HEK293 (cell line): ENCODE measurements at regions not wholly inside any gene's neighbourhood (a gene's known extent, or its start where the extent isn't known, plus 50 kb on each side); places are given as distances from the start of the nearest gene placed in this dataset.

Experiments
- CTCF ChIA-PET: fragments of 350-600 bp; formaldehyde crosslinking; extraction: SDS; loops from one replicate; lab custom pipeline; 2021; ENCODE audit warnings: antibody characterized with exemption; lab: Yijun Ruan, JAX
- POLR2A ChIA-PET: fragments of 300-600 bp; formaldehyde crosslinking; extraction: SDS; loops from one replicate; lab custom pipeline; 2020; ENCODE audit warnings: antibody characterized with exemption, inconsistent platforms; lab: Yijun Ruan, JAX
- H3K27ac ChIP-seq: fragments of 200-500 bp; sonication (Bioruptor generic); 2 replicates; pipeline ENCODE4 v1.5.1; 2014; ENCODE audit warnings: low read depth, low read length, control low read depth, inconsistent platforms; ENCODE audit errors: extremely low read depth
- H3K36me3 ChIP-seq, 2 experiments: fragments of 200-500 bp in 1 of 2; sonication (Bioruptor generic) in 1 of 2; 1 replicate in 1 of 2; 2 replicates in 1 of 2; pipeline ENCODE4 v1.5.1; 2014 to 2017; ENCODE audit warnings: inconsistent platforms in 2 of 2, low read length in 2 of 2; ENCODE audit not compliant: control insufficient read depth in 2 of 2, insufficient read depth in 1 of 2
- H3K4me1 ChIP-seq: fragments of 200-500 bp; sonication (Bioruptor generic); 2 replicates; pipeline ENCODE4 v1.5.1; 2014; ENCODE audit warnings: mild to moderate bottlenecking, low read length, inconsistent platforms; ENCODE audit not compliant: control insufficient read depth, insufficient read depth
- H3K4me3 ChIP-seq: 2 replicates; pipeline ENCODE4 v1.5.1; 2011; ENCODE audit warnings: low read depth, mild to moderate bottlenecking, control low read depth, low read length, moderate library complexity
- H3K9me3 ChIP-seq: fragments of 200-500 bp; sonication (Bioruptor generic); 2 replicates; pipeline ENCODE4 v1.5.1; 2014; ENCODE audit warnings: low read depth, low read length, inconsistent platforms; ENCODE audit not compliant: control insufficient read depth, insufficient read depth
- GFI1B ChIP-seq: fragments of 450-650 bp; formaldehyde crosslinking; IDR thresholded peaks from 2 replicates; pipeline ENCODE4 v1.5.1; 2016; ENCODE audit warnings: missing biosample characterization, missing genetic modification characterization
- KLF10 ChIP-seq: fragments of 450-650 bp; IDR thresholded peaks from 2 replicates; pipeline ENCODE4 v1.5.1; 2018; ENCODE audit warnings: missing biosample characterization, mild to moderate bottlenecking, missing genetic modification characterization
- KLF16 ChIP-seq: fragments of 450-650 bp; formaldehyde crosslinking; IDR thresholded peaks from 2 replicates; pipeline ENCODE4 v1.5.1; 2017; ENCODE audit warnings: missing biosample characterization, missing genetic modification characterization
- PRDM10 ChIP-seq: fragments of 450-650 bp; formaldehyde crosslinking; IDR thresholded peaks from 2 replicates; pipeline ENCODE4 v1.5.1; 2016; ENCODE audit warnings: missing biosample characterization, missing genetic modification characterization
- REPIN1 ChIP-seq: fragments of 450-650 bp; formaldehyde crosslinking; IDR thresholded peaks from 2 replicates; pipeline ENCODE4 v1.5.1; 2017; ENCODE audit warnings: missing biosample characterization, missing genetic modification characterization, low read depth
- SALL2 ChIP-seq: fragments of 450-650 bp; formaldehyde crosslinking; IDR thresholded peaks from 2 replicates; pipeline ENCODE4 v1.5.0; 2017; ENCODE audit warnings: missing biosample characterization, mild to moderate bottlenecking, missing genetic modification characterization, borderline replicate concordance
- ZFHX2 ChIP-seq: fragments of 450-650 bp; formaldehyde crosslinking; conservative IDR thresholded peaks from 2 replicates; pipeline ENCODE4 v1.5.1; 2016; ENCODE audit warnings: missing biosample characterization, missing genetic modification characterization
- ZNF140 ChIP-seq: fragments of 450-650 bp; formaldehyde crosslinking; IDR thresholded peaks from 2 replicates; pipeline ENCODE4 v1.5.1; 2016; ENCODE audit warnings: missing biosample characterization, missing genetic modification characterization
- ZNF157 ChIP-seq: fragments of 450-650 bp; formaldehyde crosslinking; IDR thresholded peaks from 2 replicates; pipeline ENCODE4 v1.5.1; 2016; ENCODE audit warnings: missing biosample characterization, missing genetic modification characterization
- ZNF223 ChIP-seq: fragments of 450-650 bp; formaldehyde crosslinking; IDR thresholded peaks from 2 replicates; pipeline ENCODE4 v1.5.1; 2016; ENCODE audit warnings: missing biosample characterization, missing genetic modification characterization
- ZNF302 ChIP-seq: fragments of 450-650 bp; formaldehyde crosslinking; IDR thresholded peaks from 2 replicates; pipeline ENCODE4 v1.5.1; 2016; ENCODE audit warnings: missing biosample characterization, missing genetic modification characterization, low read depth
- ZNF311 ChIP-seq: fragments of 450-650 bp; formaldehyde crosslinking; IDR thresholded peaks from 2 replicates; pipeline ENCODE4 v1.5.1; 2017; ENCODE audit warnings: missing biosample characterization, missing genetic modification characterization, borderline replicate concordance
- ZNF335 ChIP-seq: fragments of 450-650 bp; formaldehyde crosslinking; conservative IDR thresholded peaks from 2 replicates; pipeline ENCODE4 v1.5.1; 2016; ENCODE audit warnings: missing biosample characterization, missing genetic modification characterization
- ZNF354C ChIP-seq: fragments of 450-650 bp; formaldehyde crosslinking; IDR thresholded peaks from 2 replicates; pipeline ENCODE4 v1.5.1; 2016; ENCODE audit warnings: missing biosample characterization, missing genetic modification characterization, low read depth, borderline replicate concordance
- ZNF391 ChIP-seq: fragments of 450-650 bp; formaldehyde crosslinking; IDR thresholded peaks from 2 replicates; pipeline ENCODE4 v1.5.1; 2016; ENCODE audit warnings: low read depth, missing biosample characterization, missing genetic modification characterization, borderline replicate concordance
- ZNF433 ChIP-seq: fragments of 450-650 bp; formaldehyde crosslinking; IDR thresholded peaks from 2 replicates; pipeline ENCODE4 v1.5.1; 2016; ENCODE audit warnings: missing biosample characterization, missing genetic modification characterization, low read depth
- ZNF513 ChIP-seq: fragments of 450-650 bp; IDR thresholded peaks from 2 replicates; pipeline ENCODE4 v1.5.1; 2018; ENCODE audit warnings: missing biosample characterization, missing genetic modification characterization
- ZNF600 ChIP-seq: fragments of 450-650 bp; formaldehyde crosslinking; IDR thresholded peaks from 2 replicates; pipeline ENCODE4 v1.5.1; 2016; ENCODE audit warnings: missing biosample characterization, missing genetic modification characterization
- ZNF626 ChIP-seq: fragments of 450-650 bp; sonication (Bioruptor Pico); formaldehyde crosslinking; IDR thresholded peaks from 2 replicates; pipeline ENCODE4 v1.5.1; 2018; ENCODE audit warnings: missing biosample characterization, missing genetic modification characterization, inconsistent platforms
- ZNF701 ChIP-seq: fragments of 450-650 bp; formaldehyde crosslinking; IDR thresholded peaks from 2 replicates; pipeline ENCODE4 v1.5.1; 2016; ENCODE audit warnings: missing biosample characterization, missing genetic modification characterization
- ZNF704 ChIP-seq: fragments of 450-650 bp; formaldehyde crosslinking; IDR thresholded peaks from 2 replicates; pipeline ENCODE4 v1.5.1; 2016; ENCODE audit warnings: missing biosample characterization, missing genetic modification characterization
- ZNF707 ChIP-seq: fragments of 450-650 bp; formaldehyde crosslinking; IDR thresholded peaks from 2 replicates; pipeline ENCODE4 v1.5.1; 2016; ENCODE audit warnings: missing biosample characterization, missing genetic modification characterization
- ZNF76 ChIP-seq: fragments of 450-650 bp; formaldehyde crosslinking; IDR thresholded peaks from 2 replicates; pipeline ENCODE4; 2016; ENCODE audit warnings: low read depth, missing biosample characterization, missing genetic modification characterization, borderline replicate concordance
- ZNF776 ChIP-seq: fragments of 450-650 bp; formaldehyde crosslinking; IDR thresholded peaks from 2 replicates; pipeline ENCODE4 v1.5.0; 2017; ENCODE audit warnings: missing biosample characterization, missing genetic modification characterization, borderline replicate concordance
- ZNF785 ChIP-seq: fragments of 450-650 bp; formaldehyde crosslinking; IDR thresholded peaks from 2 replicates; pipeline ENCODE4 v1.5.1; 2016; ENCODE audit warnings: missing biosample characterization, missing genetic modification characterization

GRCh38 chr5:29309359-29309758 lies 1884.1 kb upstream of the CDH6 start:
- Histone ChIP-seq H3K27ac (no peak overlapping the region), H3K36me3 (no peaks in the 10 kb centered on the region), H3K4me1 (no peaks in the 10 kb centered on the region), H3K4me3 (no peak overlapping the region), H3K9me3 (no peaks in the 10 kb centered on the region; the same call in 1 of the 2 replicates)
- ChIA-PET POLR2A (no interaction called here), CTCF (no interaction called here)
- no peak for TF ChIP-seq ZNF223 (tag by site-specific recombination)
- TF ChIP-seq ZNF391 (tag by site-specific recombination), result no peak
- TF ChIP-seq ZNF600 (tag by site-specific recombination), result no peak
- TF ChIP-seq ZNF311, result no peak
- TF ChIP-seq ZNF302 (tag by site-specific recombination), result no peak
- no peak for TF ChIP-seq ZFHX2 (tag by site-specific recombination)
- no peak for TF ChIP-seq ZNF707
- no peak for TF ChIP-seq ZNF433 (tag by site-specific recombination)
- no peak for TF ChIP-seq KLF16 (tag by site-specific recombination)

GRCh38 chr5:29307478-29307877 lies 1886.0 kb upstream of the CDH6 start:
- TF ChIP-seq ZNF701 (tag by site-specific recombination) (no peak), GFI1B (tag by site-specific recombination) (no peak), ZNF157 (tag by site-specific recombination) (no peak), SALL2 (tag by site-specific recombination) (no peak), REPIN1 (no peak)

GRCh38 chr5:29304545-29304944 lies 1888.9 kb upstream of the CDH6 start:
- Histone ChIP-seq H3K4me1 (no peaks in the 10 kb centered on the region), H3K9me3 (no peaks in the 10 kb centered on the region), H3K27ac (no peak overlapping the region), H3K4me3 (no peak overlapping the region), H3K36me3 (no peaks in the 10 kb centered on the region)
- ChIA-PET POLR2A (no interaction called here), CTCF (no interaction called here)
- TF ChIP-seq ZNF140 (tag by site-specific recombination) (no peak), ZNF513 (no peak)

More at GRCh38 chr5:29307478-29307877, 1886.0 kb upstream of the CDH6 start:
- Histone ChIP-seq H3K9me3 (no peaks in the 10 kb centered on the region; the same call in 1 of the 2 replicates), H3K36me3 (no peaks in the 10 kb centered on the region), H3K4me1 (no peaks in the 10 kb centered on the region), H3K4me3 (no peak overlapping the region), H3K27ac (no peak overlapping the region)
- POLR2A ChIA-PET, result no interaction called here
- CTCF ChIA-PET, result no interaction called here

GRCh38 chr5:29296548-29296947 lies 1896.9 kb upstream of the CDH6 start:
- H3K4me1 ChIP-seq, result no peaks in the 10 kb centered on the region
- H3K4me3 ChIP-seq, result no peak overlapping the region
- no peaks in the 10 kb centered on the region for H3K36me3 ChIP-seq
- H3K27ac ChIP-seq, result no peak overlapping the region
- H3K9me3 ChIP-seq, result no peaks in the 10 kb centered on the region
- ChIA-PET POLR2A (no interaction called here), CTCF (interaction anchor here (0.6 kb wide), 1 partner anchor 113 kb away, joined by 5 read pairs; no protein-coding TSS in a partner anchor)
- TF ChIP-seq GFI1B (tag by site-specific recombination) (no peak), ZNF76 (no peak), ZNF785 (tag by site-specific recombination) (no peak), ZNF776 (no peak), KLF10 (tag by site-specific recombination) (no peak), ZNF354C (tag by site-specific recombination) (no peak), ZNF335 (tag by site-specific recombination) (no peak), ZNF704 (no peak), ZNF626 (no peak), PRDM10 (tag by site-specific recombination) (no peak)
